GM23338 (cell line): ENCODE measurements at regions not wholly inside any gene's neighbourhood (a gene's known extent, or its start where the extent isn't known, plus 50 kb on each side); places are given as distances from the start of the nearest gene placed in this dataset.

Experiments used
- CREB1 ChIP-seq: fragments of 250-450 bp; sonication (Bioruptor Pico); IDR thresholded peaks from 2 replicates; pipeline ENCODE4 v1.5.0; 2020; ENCODE audit warnings: low read depth, mild to moderate bottlenecking, moderate library complexity
- CTCF ChIP-seq, 2 experiments: fragments of 200-600 bp in 1 of 2; sonication (generic) in 1 of 2; conservative IDR thresholded peaks; 2 replicates each; pipeline versions ENCODE4 v1.5.1 to v1.6.1; 2016 to 2017; ENCODE audit warnings: antibody characterized with exemption in 2 of 2, low read depth in 2 of 2, mild to moderate bottlenecking in 2 of 2, moderate library complexity in 1 of 2
- EZH2 ChIP-seq: fragments of 200-600 bp; sonication (generic); IDR thresholded peaks from one replicate; pipeline ENCODE4 v1.8.0; 2017; ENCODE audit warnings: antibody characterized with exemption, mild to moderate bottlenecking, low read depth; ENCODE audit not compliant: unreplicated experiment
- EZH2phosphoT487 ChIP-seq: fragments of 200-600 bp; sonication (generic); IDR thresholded peaks from one replicate; pipeline ENCODE4 v1.8.1; 2018; ENCODE audit warnings: antibody characterized with exemption; ENCODE audit not compliant: unreplicated experiment
- JUNB ChIP-seq: IDR thresholded peaks from one replicate; pipeline ENCODE4 v1.6.1; 2016; ENCODE audit warnings: antibody characterized with exemption; ENCODE audit not compliant: unreplicated experiment
- NANOG ChIP-seq: IDR thresholded peaks from 2 replicates; pipeline ENCODE4 v1.6.1; 2016; ENCODE audit warnings: antibody characterized with exemption, borderline replicate concordance
- POLR2AphosphoS5 ChIP-seq: IDR thresholded peaks from 2 replicates; pipeline ENCODE4 v1.6.1; 2016; ENCODE audit warnings: antibody characterized with exemption, low read depth
- ZNF114 ChIP-seq: fragments of 250-450 bp; sonication (Bioruptor Pico); IDR thresholded peaks from 2 replicates; pipeline ENCODE4 v1.5.0; 2020; ENCODE audit warnings: mild to moderate bottlenecking, moderate library complexity
- ZNF331 ChIP-seq: fragments of 250-450 bp; sonication (Bioruptor Pico); IDR thresholded peaks from 2 replicates; pipeline ENCODE4 v1.5.0; 2020; ENCODE audit warnings: low read depth, mild to moderate bottlenecking, moderate library complexity
- ZNF462 ChIP-seq: fragments of 250-450 bp; sonication (Bioruptor Pico); IDR thresholded peaks from 2 replicates; pipeline ENCODE4 v1.5.0; 2020; ENCODE audit warnings: mild to moderate bottlenecking, moderate library complexity
- TF ChIP-seq, protein P1 (sequence below): IDR thresholded peaks from 2 replicates; pipeline ENCODE4 v1.6.1; 2016; ENCODE audit warnings: antibody characterized with exemption
- TF ChIP-seq, protein P2 (sequence below): IDR thresholded peaks from one replicate; pipeline ENCODE4 v1.6.1; 2018; ENCODE audit warnings: antibody characterized with exemption; ENCODE audit not compliant: unreplicated experiment

DNA sequence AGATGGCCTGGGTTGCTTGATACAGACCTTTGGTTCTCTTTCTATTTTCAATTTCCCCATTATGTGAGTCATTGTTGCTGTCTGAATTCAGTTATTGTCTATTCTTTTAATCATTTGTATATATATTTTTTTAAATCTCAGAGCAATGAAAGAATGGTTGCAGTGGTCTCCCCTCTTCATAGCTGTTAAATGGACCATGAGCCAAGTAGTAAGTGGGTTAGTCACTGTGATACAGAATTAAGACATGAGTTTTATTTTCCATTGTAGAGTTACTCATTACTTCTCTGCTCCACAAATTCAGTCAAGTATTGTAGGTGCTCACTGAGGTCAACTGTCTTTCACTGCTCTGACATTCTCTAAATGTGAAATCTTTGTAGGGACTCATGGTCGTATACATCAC lies 174.6 kb upstream of the GRAMD2B start:
- TF ChIP-seq, protein P1, sequence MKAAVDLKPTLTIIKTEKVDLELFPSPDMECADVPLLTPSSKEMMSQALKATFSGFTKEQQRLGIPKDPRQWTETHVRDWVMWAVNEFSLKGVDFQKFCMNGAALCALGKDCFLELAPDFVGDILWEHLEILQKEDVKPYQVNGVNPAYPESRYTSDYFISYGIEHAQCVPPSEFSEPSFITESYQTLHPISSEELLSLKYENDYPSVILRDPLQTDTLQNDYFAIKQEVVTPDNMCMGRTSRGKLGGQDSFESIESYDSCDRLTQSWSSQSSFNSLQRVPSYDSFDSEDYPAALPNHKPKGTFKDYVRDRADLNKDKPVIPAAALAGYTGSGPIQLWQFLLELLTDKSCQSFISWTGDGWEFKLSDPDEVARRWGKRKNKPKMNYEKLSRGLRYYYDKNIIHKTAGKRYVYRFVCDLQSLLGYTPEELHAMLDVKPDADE, result no peak
- TF ChIP-seq, protein P2, sequence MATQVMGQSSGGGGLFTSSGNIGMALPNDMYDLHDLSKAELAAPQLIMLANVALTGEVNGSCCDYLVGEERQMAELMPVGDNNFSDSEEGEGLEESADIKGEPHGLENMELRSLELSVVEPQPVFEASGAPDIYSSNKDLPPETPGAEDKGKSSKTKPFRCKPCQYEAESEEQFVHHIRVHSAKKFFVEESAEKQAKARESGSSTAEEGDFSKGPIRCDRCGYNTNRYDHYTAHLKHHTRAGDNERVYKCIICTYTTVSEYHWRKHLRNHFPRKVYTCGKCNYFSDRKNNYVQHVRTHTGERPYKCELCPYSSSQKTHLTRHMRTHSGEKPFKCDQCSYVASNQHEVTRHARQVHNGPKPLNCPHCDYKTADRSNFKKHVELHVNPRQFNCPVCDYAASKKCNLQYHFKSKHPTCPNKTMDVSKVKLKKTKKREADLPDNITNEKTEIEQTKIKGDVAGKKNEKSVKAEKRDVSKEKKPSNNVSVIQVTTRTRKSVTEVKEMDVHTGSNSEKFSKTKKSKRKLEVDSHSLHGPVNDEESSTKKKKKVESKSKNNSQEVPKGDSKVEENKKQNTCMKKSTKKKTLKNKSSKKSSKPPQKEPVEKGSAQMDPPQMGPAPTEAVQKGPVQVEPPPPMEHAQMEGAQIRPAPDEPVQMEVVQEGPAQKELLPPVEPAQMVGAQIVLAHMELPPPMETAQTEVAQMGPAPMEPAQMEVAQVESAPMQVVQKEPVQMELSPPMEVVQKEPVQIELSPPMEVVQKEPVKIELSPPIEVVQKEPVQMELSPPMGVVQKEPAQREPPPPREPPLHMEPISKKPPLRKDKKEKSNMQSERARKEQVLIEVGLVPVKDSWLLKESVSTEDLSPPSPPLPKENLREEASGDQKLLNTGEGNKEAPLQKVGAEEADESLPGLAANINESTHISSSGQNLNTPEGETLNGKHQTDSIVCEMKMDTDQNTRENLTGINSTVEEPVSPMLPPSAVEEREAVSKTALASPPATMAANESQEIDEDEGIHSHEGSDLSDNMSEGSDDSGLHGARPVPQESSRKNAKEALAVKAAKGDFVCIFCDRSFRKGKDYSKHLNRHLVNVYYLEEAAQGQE, result no peak
- TF ChIP-seq POLR2AphosphoS5 (no peak), CTCF (conservative IDR thresholded peaks at IDR 0.05; ENCODE audit: low read depth in 2 of 2) (no peak), EZH2 (no peak), EZH2phosphoT487 (no peak), CREB1 (CRISPR knock-in tag) (no peak), ZNF114 (CRISPR knock-in tag) (no peak), ZNF331 (no peak), NANOG (no peak), JUNB (no peak), ZNF462 (CRISPR knock-in tag) (no peak)
